ENCODE measurements at regions not wholly inside any gene's neighbourhood (a gene's known extent, or its start where the extent isn't known, plus 50 kb on each side); places are given as distances from the start of the nearest gene placed in this dataset.

DNA sequence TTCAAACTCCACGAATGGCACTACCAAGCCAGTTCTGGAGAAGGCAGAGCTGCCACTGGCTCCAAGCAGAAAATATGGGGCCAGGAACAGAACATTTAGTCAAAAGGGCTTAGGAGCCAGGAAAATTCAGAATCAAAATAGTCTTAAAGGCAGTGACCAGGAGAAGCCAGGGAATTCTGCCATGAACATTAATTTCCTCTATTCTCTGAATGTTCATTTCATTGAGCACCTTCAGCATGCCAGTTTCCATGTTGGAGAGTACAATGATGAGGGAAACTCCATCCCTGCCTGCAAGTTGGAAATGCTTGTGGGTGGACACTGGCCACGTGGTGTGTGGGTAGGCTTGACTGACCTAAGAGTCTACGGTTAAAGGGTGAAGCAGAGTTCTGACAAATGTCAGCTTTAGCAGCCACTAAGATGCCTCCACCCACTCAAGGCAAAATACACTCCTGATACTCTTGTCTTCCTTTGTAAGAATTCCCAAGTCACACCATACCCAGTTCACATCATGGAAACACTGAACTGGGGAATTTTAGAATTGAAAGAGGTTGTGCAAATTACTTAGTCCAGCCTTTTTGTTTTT is 190.1 kb upstream of the C1QTNF7 start:
- Histone ChIP-seq H3K4me1 (ENCODE audit: insufficient read depth, low read length, poor library complexity, severe bottlenecking) (peaks cover 37% of the 10 kb centered on the region), H3K36me3 (ENCODE audit: insufficient read depth, low read length, poor library complexity, severe bottlenecking) (no peaks in the 10 kb centered on the region), H3K9me3 (ENCODE audit: low read depth, low read length, poor library complexity, severe bottlenecking) (no peaks in the 10 kb centered on the region), H3K4me3 (ENCODE audit: low read depth, low read length, poor library complexity, severe bottlenecking) (no peak overlapping the region), H3K27me3 (replicated peaks; ENCODE audit: insufficient read depth, low read depth, low read length, poor library complexity) (no peaks in the 10 kb centered on the region), H3K27ac (ENCODE audit: low read depth, low read length, poor library complexity, severe bottlenecking) (no peak overlapping the region)
- TF ChIP-seq EZH2 (IDR thresholded peaks at IDR 0.05; ENCODE audit: borderline replicate concordance, low read depth, low read length, poor library complexity, severe bottlenecking), result no peak
- TF ChIP-seq, protein P1, sequence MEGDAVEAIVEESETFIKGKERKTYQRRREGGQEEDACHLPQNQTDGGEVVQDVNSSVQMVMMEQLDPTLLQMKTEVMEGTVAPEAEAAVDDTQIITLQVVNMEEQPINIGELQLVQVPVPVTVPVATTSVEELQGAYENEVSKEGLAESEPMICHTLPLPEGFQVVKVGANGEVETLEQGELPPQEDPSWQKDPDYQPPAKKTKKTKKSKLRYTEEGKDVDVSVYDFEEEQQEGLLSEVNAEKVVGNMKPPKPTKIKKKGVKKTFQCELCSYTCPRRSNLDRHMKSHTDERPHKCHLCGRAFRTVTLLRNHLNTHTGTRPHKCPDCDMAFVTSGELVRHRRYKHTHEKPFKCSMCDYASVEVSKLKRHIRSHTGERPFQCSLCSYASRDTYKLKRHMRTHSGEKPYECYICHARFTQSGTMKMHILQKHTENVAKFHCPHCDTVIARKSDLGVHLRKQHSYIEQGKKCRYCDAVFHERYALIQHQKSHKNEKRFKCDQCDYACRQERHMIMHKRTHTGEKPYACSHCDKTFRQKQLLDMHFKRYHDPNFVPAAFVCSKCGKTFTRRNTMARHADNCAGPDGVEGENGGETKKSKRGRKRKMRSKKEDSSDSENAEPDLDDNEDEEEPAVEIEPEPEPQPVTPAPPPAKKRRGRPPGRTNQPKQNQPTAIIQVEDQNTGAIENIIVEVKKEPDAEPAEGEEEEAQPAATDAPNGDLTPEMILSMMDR (conservative IDR thresholded peaks at IDR 0.05; ENCODE audit: low read depth, low read length), result no peak
- ChIA-PET CTCF (interaction anchor here (3.3 kb wide), 1 partner anchor 219 kb away, joined by 19 read pairs; no protein-coding TSS in a partner anchor), POLR2A (ENCODE audit: low non-redundant PET) (no interaction called here)
- intact Hi-C loops (cut with micrococcal nuclease; ENCODE audit: unreplicated experiment), result loop anchor here (1.0 to 2.0 kb wide), 3 partner anchors 159 to 413 kb away; no protein-coding TSS in a partner anchor
- no TSS peak for BruUV-seq (replicated peaks)
- no peak for DNase-seq (ENCODE audit: low spot score)

DNA sequence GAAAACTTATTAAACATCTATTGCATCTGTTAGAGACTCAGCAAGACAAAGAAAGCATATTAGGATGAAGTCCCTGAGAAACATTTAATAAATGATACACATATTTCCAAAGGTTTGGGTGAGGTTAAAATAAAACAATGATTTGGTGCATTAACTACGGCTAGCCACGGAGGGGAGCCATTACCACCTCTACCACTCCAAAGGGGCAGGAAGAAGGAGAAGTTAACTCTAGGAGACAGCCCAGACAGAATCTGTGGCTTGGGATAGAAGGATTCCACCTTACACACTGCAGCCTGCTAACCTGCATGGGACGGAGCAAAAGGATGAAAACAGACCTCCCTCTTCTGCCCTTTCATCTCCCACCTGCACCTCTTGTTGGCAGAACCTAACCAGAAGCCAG is 189.1 kb upstream of the C1QTNF7 start:
- H3K27me3 ChIP-seq (replicated peaks; ENCODE audit: insufficient read depth, low read depth, low read length, poor library complexity), result no peaks in the 10 kb centered on the region
- H3K27ac ChIP-seq (ENCODE audit: low read depth, low read length, poor library complexity, severe bottlenecking), result no peak overlapping the region
- no TSS peak for BruUV-seq (replicated peaks)
- H3K9me3 ChIP-seq (ENCODE audit: low read depth, low read length, poor library complexity, severe bottlenecking), result no peaks in the 10 kb centered on the region
- intact Hi-C loops (cut with micrococcal nuclease; ENCODE audit: unreplicated experiment), result loop anchor here (1.0 to 2.0 kb wide), 3 partner anchors 158 to 412 kb away; no protein-coding TSS in a partner anchor
- peak; percentile 69 for DNase-seq (ENCODE audit: low spot score)
- H3K36me3 ChIP-seq (ENCODE audit: insufficient read depth, low read length, poor library complexity, severe bottlenecking), result no peaks in the 10 kb centered on the region
- no peak overlapping the region for H3K4me3 ChIP-seq (ENCODE audit: low read depth, low read length, poor library complexity, severe bottlenecking)
- CTCF ChIA-PET, result interaction anchor here (3.3 kb wide), 1 partner anchor 218 kb away, joined by 19 read pairs; no protein-coding TSS in a partner anchor
- peaks cover 32% of the 10 kb centered on the region for H3K4me1 ChIP-seq (ENCODE audit: insufficient read depth, low read length, poor library complexity, severe bottlenecking)
- no peak for TF ChIP-seq EZH2 (IDR thresholded peaks at IDR 0.05; ENCODE audit: borderline replicate concordance, low read depth, low read length, poor library complexity, severe bottlenecking)
- TF ChIP-seq, protein P1 (conservative IDR thresholded peaks at IDR 0.05; ENCODE audit: low read depth, low read length), result peak; percentile 82
- POLR2A ChIA-PET (ENCODE audit: low non-redundant PET), result no interaction called here

DNA sequence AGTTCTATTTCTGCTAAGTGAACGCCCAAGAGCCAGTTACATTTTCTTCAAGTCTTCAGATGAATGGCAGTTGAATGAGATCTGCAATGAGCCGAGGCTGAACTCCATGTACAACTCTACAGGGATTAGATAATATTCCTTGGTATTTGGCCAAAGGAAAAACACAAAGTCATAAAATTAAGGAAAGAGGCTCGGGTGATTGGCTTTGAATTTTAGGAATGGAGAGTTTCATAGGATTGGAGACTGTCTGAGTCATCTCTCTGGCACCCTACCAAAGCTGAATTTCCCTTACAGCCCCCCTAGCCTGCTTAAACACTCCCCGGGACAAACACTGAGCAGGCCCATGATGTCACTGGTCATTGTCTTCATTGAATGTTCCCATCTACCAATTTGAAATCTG is 188.0 kb upstream of the C1QTNF7 start:
- Histone ChIP-seq H3K4me3 (ENCODE audit: low read depth, low read length, poor library complexity, severe bottlenecking) (no peak overlapping the region), H3K27me3 (replicated peaks; ENCODE audit: insufficient read depth, low read depth, low read length, poor library complexity) (no peaks in the 10 kb centered on the region), H3K9me3 (ENCODE audit: low read depth, low read length, poor library complexity, severe bottlenecking) (no peaks in the 10 kb centered on the region), H3K4me1 (ENCODE audit: insufficient read depth, low read length, poor library complexity, severe bottlenecking) (peaks cover 21% of the 10 kb centered on the region), H3K36me3 (ENCODE audit: insufficient read depth, low read length, poor library complexity, severe bottlenecking) (no peaks in the 10 kb centered on the region), H3K27ac (ENCODE audit: low read depth, low read length, poor library complexity, severe bottlenecking) (no peak overlapping the region)
- CTCF ChIA-PET, result no interaction called here
- peak; percentile 71 for DNase-seq (ENCODE audit: low spot score)
- TF ChIP-seq EZH2 (IDR thresholded peaks at IDR 0.05; ENCODE audit: borderline replicate concordance, low read depth, low read length, poor library complexity, severe bottlenecking), result no peak
- TF ChIP-seq, protein P1 (conservative IDR thresholded peaks at IDR 0.05; ENCODE audit: low read depth, low read length), result no peak
- intact Hi-C loops (cut with micrococcal nuclease; ENCODE audit: unreplicated experiment), result loop anchor here (2.0 kb wide), 2 partner anchors 157 to 411 kb away; no protein-coding TSS in a partner anchor
- POLR2A ChIA-PET (ENCODE audit: low non-redundant PET), result no interaction called here
- BruUV-seq (replicated peaks), result no TSS peak

Data from A673 (cell line).